ENCODE measurements at regions not wholly inside any gene's neighbourhood (a gene's known extent, or its start where the extent isn't known, plus 50 kb on each side); places are given as distances from the start of the nearest gene placed in this dataset.

- TF ChIP-seq CTCF (IDR thresholded peaks at IDR 0.05; ENCODE audit: low read depth, low read length) (no peak), POLR2A (IDR thresholded peaks at IDR 0.05; ENCODE audit: extremely low read depth, insufficient read length) (no peak), MAX (IDR thresholded peaks at IDR 0.05; ENCODE audit: low read depth, low read length) (no peak), MYC (IDR thresholded peaks at IDR 0.05; ENCODE audit: low read depth, low read length) (no peak)
These were observed 281.0 kb upstream of the UGT8 start for GRCh38 chr4:114317564-114317963.
